Central memory CD8-positive, alpha-beta T cell (primary cell): ENCODE measurements at regions not wholly inside any gene's neighbourhood (a gene's known extent, or its start where the extent isn't known, plus 50 kb on each side); places are given as distances from the start of the nearest gene placed in this dataset.
"Not testable (repeated sequence)": the region's sequence is repeated elsewhere in the genome, so short reads cannot be mapped to it uniquely, and the experiment has no call there.

Experiments
- ATAC-seq: fragments of 150-1000 bp; cut with Tn5 transposase; replicated peaks from 2 replicates; pipeline ENCODE4 v1.10.0; 2022; ENCODE audit warnings: mild to moderate bottlenecking, moderate FRiP score, moderate number of reproducible peaks; ENCODE audit not compliant: poor library complexity, severe bottlenecking; ENCODE audit errors: extremely low read depth
- DNase-seq, 2 donors: peaks; one replicate each; pipeline ENCODE4 v3.0.0; 2021; ENCODE audit warnings: low spot score in 2 of 2
- H3K27ac Mint-ChIP-seq: one replicate; pipeline ENCODE4 v1.8.0; 2022; ENCODE audit warnings: low read depth, mild to moderate bottlenecking, moderate library complexity, mixed read lengths
- H3K27me3 Mint-ChIP-seq: one replicate; pipeline ENCODE4 v1.8.0; 2022; ENCODE audit warnings: mixed read lengths
- H3K36me3 Mint-ChIP-seq: one replicate; pipeline ENCODE4 v1.8.0; 2022; ENCODE audit warnings: mild to moderate bottlenecking, moderate library complexity, mixed read lengths; ENCODE audit not compliant: insufficient read depth
- H3K4me1 Mint-ChIP-seq: one replicate; pipeline ENCODE4 v1.8.0; 2022; ENCODE audit warnings: mixed read lengths
- H3K4me3 Mint-ChIP-seq: one replicate; pipeline ENCODE4 v1.8.0; 2022; ENCODE audit warnings: mild to moderate bottlenecking, moderate library complexity, mixed read lengths
- H3K9me3 Mint-ChIP-seq: one replicate; pipeline ENCODE4 v1.8.0; 2022; ENCODE audit warnings: mixed read lengths

DNA sequence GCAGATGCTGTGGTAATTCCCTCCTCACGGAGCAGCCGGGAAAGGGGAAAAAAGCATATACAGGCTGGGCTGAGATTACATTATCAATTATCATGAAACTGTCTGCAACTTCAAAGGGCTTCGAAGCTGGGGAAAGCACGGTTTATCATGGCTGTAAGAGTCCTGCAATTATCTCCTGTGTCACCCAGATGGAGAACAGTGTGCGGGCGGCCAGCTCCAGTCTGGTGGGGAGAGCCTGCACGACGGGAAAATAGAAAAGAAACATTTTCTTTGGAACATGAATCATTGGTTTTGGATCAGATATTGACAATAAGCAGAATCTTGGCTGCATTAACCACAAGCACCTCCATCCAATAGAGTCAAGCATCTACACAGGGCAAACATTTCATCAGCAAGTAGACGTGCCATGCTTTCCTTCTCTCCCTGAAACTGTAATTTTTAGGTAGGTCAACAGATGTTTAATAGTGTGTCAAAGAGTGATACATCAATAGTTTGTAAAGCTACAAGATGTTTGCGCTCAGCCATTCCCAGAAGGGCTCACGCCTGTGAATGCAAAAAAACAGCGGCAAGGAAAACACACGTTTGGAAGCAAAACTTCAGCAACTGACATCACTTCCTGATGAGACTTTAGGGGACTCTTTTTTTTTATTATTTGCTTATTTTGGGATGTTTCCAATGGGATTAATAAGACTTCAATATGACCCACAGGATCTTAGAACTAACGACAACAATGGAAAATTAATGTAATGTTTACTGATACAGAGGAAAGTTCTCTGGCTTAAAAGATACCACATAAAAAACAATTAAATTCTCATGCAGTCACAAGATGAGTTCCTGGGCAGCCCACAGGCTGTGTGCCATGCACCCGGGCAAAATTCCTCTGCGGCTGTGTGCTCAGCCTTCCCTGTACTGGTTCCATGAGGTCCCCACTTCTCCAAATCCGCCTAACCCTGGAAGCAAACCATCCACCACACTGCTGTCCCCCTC, 111.0 kb upstream of the SALL3 start:
- H3K27me3 Mint-ChIP-seq, result peaks cover 6% of the 10 kb centered on the region
- no peak overlapping the region for H3K4me3 Mint-ChIP-seq
- H3K9me3 Mint-ChIP-seq, result no peaks in the 10 kb centered on the region
- no peaks in the 10 kb centered on the region for H3K4me1 Mint-ChIP-seq
- no peak for DNase-seq
- ATAC-seq, result no peak
- no peak overlapping the region for H3K27ac Mint-ChIP-seq
- H3K36me3 Mint-ChIP-seq, result no peaks in the 10 kb centered on the region

DNA sequence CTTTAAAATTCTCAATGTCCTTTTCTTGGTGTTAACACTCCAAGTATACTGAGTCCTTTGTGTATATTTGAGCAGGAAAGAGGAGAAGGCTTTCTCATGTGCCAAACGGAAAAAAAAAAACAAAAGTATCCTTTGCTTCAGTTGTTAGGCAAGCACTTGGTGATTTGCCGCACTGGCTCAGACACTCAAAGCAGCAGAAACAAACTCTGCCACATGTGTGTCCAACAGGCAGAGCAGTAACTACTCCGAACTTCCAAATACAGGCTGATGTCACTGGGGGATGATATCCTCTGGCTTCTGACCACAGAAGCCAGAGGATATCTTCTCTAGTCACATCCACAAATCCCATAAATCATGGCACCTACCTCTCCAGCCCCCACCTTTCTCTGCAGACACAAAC, 108.0 kb upstream of the SALL3 start:
- H3K27me3 Mint-ChIP-seq, result peaks cover 23% of the 10 kb centered on the region
- H3K4me3 Mint-ChIP-seq, result no peak overlapping the region
- no peaks in the 10 kb centered on the region for H3K9me3 Mint-ChIP-seq
- ATAC-seq (no peak), DNase-seq (no peak)
- H3K4me1 Mint-ChIP-seq, result no peaks in the 10 kb centered on the region
- no peaks in the 10 kb centered on the region for H3K36me3 Mint-ChIP-seq
- H3K27ac Mint-ChIP-seq, result no peak overlapping the region

DNA sequence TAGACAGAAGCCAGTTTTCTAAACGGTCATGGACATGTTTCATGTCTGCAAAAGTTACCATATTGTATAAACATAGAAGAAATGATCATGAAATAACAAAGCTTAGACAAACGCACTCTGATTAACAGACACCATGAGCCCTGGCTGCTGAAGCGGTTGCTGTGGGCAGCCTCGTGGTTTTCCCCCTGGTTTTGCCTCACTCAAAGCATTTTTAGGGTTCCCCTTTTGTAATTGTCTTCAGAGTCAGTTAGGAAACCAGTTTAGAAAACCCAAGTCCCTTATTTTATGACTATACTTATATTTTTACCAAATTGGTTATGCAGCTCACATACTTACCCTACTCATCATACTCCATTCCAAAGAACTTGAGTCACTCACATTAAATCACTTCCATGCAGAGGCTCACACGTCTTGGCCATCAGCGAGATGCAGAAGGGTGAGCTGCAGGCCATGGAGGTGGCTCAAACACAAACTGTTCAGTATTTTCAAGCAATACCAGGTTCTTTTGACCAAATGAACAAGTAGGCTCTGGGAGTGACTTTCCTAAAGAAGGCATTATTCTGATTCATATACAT, 105.6 kb upstream of the SALL3 start:
- Mint-ChIP-seq H3K36me3 (no peaks in the 10 kb centered on the region), H3K4me3 (no peak overlapping the region), H3K27ac (no peak overlapping the region), H3K27me3 (peaks cover 44% of the 10 kb centered on the region), H3K4me1 (no peaks in the 10 kb centered on the region), H3K9me3 (no peaks in the 10 kb centered on the region)
- no peak for ATAC-seq
- DNase-seq, result no peak

DNA sequence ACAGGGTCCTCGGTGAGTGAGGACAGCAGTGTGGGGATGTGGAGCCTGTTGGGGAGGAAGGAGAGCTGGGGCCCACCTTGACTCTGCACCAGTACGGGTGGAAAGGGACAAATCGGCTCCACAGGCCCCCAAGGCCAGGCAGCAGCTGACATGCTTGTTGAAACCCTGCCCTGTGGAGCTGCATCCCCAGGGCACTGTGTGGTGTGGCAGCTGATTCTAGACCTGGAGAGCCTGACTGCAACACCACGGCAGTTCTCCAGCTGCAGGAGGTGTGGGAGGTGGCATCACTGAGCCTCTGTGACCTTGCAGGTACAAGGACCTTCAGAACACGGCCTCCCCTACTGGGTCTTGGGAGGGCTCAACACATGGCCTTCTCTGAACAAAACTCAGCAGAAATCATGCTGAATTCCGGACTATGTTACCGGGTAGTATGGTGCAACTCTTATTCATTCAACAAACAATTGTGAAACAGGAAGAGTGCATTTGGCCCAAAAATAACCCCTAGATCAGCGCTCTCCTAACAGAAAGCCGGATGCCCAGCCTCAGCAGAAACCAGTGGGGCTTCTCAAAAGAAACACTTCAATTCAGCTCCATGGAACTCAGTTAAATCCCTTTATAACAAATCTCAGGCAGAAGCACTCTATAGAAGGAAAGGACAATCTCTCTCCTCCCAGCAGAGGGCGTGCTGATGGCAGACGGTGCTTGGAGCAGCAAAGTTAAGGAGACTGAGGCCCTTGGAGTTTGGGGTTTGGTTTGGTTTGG, 104.4 kb upstream of the SALL3 start:
- no peaks in the 10 kb centered on the region for H3K4me1 Mint-ChIP-seq
- DNase-seq, result no peak
- no peak overlapping the region for H3K4me3 Mint-ChIP-seq
- H3K27me3 Mint-ChIP-seq, result peaks cover 48% of the 10 kb centered on the region
- no peaks in the 10 kb centered on the region for H3K9me3 Mint-ChIP-seq
- no peaks in the 10 kb centered on the region for H3K36me3 Mint-ChIP-seq
- ATAC-seq, result no peak
- H3K27ac Mint-ChIP-seq, result no peak overlapping the region

DNA sequence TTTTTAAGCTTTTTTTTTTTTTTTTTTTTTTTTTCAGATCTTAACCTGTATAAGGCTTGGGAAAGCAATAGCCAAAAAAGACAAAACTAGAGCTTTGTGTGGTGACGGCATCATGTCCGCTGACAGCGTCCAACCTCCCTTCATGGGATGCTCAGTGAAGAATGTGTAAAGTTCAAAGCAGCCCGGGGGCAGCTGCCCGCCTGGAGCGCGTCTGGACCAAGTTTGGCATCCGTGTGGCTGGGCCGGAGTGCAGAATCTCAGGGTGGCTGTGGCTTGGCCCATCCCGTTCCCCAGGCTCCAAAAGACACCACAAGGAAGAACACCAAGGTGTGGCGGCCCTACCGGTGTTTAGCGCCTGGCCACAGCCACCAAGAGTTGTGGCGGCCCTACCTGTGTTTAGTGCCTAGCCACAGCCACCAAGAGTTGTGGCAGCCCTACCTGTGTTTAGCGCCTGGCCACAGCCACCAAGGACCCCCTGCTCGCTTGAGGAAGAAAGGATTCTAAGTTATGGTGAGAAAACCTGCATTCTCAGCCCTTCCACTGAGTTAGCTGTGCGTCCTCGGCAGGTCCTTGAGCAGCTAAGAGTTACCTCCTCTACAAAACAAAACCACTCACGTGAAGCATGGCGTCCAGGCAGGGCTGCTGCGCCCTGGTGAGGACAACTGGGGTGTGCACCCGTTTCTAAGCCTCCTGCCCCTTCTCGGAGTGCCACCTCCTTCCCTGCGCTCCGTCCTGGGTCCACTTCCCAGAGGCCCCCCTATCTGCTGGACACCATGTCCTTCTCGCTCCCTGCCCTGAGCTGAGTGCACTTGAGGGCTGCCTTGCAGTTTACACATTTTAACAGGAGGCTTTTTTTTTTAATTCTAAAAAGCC, 103.6 kb upstream of the SALL3 start:
- H3K4me3 Mint-ChIP-seq, result no peak overlapping the region
- H3K27ac Mint-ChIP-seq, result no peak overlapping the region
- no peaks in the 10 kb centered on the region for H3K4me1 Mint-ChIP-seq
- H3K9me3 Mint-ChIP-seq, result no peaks in the 10 kb centered on the region
- no peaks in the 10 kb centered on the region for H3K36me3 Mint-ChIP-seq
- H3K27me3 Mint-ChIP-seq, result peaks cover 53% of the 10 kb centered on the region
- DNase-seq, result no peak
- ATAC-seq, result no peak

DNA sequence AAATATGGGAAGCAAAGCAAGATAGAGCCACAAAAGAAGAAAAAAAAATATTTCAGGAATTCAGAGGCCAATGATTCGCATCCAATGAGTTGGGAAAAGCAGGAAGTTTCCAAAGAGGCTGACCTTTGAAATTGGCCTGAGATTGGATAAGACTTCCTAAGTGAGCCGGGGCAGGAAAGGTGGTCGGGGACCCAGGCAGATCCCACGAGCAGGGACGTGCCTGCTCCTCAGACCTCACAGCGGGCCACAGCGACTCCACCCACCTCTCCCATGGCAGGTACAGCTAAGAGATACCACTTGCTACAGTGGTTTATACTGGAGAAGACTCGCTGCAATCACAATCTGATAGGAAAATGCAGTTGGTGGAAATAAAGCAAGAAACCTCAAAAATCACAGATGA, 102.8 kb upstream of the SALL3 start:
- Mint-ChIP-seq H3K4me3 (no peak overlapping the region), H3K27me3 (peaks cover 53% of the 10 kb centered on the region), H3K4me1 (no peaks in the 10 kb centered on the region), H3K27ac (no peak overlapping the region), H3K9me3 (no peaks in the 10 kb centered on the region), H3K36me3 (no peaks in the 10 kb centered on the region)
- DNase-seq (no peak), ATAC-seq (no peak)

DNA sequence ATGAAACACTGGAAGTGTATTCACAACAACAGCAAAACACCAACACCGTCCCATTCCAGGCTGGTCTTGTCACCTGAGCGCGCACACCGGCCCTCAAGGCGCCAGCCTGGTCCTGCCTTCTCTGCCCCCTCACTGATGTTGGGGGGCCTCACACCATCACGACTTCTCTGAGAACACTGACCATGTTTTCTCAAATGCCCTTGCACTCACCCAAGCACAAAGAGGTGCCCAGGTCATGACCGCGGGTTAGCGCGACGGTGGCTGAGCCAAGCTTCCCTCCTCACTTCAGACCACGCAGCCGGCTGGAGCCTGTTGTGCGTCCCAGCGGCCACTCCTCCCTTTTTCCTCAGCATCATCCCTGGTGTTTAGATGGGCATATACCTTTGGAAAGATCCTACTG, 101.3 kb upstream of the SALL3 start:
- H3K27ac Mint-ChIP-seq, result no peak overlapping the region
- DNase-seq (no peak), ATAC-seq (no peak)
- no peak overlapping the region for H3K4me3 Mint-ChIP-seq
- no peaks in the 10 kb centered on the region for H3K9me3 Mint-ChIP-seq
- no peaks in the 10 kb centered on the region for H3K36me3 Mint-ChIP-seq
- H3K4me1 Mint-ChIP-seq, result no peaks in the 10 kb centered on the region
- H3K27me3 Mint-ChIP-seq, result peaks cover 53% of the 10 kb centered on the region

DNA sequence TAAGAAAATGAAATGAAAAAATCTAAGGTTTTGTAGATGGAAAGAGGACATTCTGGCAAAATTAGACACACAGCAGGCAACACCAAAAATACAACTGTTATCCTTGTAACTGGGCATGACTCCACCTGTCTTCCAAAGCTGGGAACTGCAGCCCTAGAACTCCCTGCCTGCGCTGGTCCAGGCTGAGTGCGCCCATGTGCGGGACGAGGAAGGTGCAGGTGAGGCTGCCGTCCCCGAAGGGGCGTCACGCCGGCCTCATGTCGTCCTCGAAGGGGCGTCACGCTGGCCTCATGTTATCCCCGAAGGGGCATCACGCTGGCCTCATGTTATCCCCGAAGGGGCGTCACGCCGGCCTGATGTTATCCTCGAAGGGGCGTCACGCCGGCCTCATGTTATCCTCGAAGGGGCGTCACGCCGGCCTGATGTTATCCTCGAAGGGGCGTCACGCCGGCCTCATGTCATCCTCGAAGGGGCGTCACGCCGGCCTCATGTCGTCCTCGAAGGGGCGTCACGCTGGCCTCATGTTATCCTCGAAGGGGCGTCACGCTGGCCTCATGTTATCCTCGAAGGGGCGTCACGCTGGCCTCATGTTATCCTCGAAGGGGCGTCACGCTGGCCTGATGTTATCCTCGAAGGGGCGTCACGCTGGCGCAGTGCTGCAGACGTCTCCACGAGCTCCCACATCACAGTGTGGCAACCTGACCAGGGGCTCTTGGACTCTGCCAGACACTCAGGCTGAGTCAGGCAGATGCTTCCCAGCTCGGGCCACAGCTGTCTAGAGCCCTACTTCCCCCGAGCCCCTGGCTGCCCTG, 100.3 kb upstream of the SALL3 start:
- H3K4me1 Mint-ChIP-seq, H3K27ac Mint-ChIP-seq, H3K36me3 Mint-ChIP-seq, DNase-seq, H3K4me3 Mint-ChIP-seq, H3K9me3 Mint-ChIP-seq, ATAC-seq: not testable (repeated sequence)
- H3K27me3 Mint-ChIP-seq, result peaks cover 53% of the 10 kb centered on the region

DNA sequence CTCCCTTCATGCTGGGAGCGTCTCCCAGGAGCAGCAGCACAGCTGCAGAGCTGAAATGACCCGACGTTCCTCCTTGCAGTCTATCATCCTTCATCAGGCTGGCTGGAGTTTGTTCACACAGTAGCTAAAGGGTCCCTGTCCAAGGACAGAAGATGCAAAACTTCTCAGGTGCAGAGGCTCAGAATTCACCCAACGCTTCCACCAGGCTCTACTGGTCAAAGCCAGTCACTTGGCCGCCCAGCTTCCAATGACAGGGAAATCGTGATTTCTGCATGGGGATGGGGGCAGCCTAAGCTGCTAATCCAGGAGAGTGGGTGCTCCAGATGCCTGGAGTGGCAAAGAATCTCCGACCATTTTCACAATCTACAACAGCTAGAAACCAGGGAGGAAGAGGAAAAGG, 97.0 kb upstream of the SALL3 start:
- H3K4me3 Mint-ChIP-seq, result no peak overlapping the region
- no peak for DNase-seq
- no peak for ATAC-seq
- peaks cover 47% of the 10 kb centered on the region for H3K27me3 Mint-ChIP-seq
- peaks cover 16% of the 10 kb centered on the region for H3K9me3 Mint-ChIP-seq
- no peak overlapping the region for H3K27ac Mint-ChIP-seq
- H3K4me1 Mint-ChIP-seq, result no peaks in the 10 kb centered on the region
- no peaks in the 10 kb centered on the region for H3K36me3 Mint-ChIP-seq

DNA sequence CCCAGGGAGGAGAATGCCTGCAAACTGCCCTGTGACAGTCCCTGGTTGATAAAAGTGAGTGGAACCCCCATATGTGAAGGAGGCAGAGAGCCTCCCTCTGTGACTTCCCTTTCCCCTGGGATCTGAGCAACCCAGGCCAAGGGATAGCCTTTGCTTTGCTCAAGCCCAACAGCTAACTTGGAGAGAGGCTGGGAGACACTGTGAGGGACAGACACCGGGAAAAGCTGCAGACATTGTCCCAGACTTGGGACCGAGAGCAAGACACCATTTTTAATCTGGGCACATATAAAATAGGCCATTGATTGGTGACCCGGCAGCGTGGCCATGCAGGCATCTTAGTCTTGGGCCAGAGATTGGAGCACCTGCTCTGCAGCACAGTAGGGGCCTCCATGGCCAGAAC, 96.1 kb upstream of the SALL3 start:
- DNase-seq (no peak), ATAC-seq (no peak)
- no peak overlapping the region for H3K4me3 Mint-ChIP-seq
- H3K36me3 Mint-ChIP-seq, result no peaks in the 10 kb centered on the region
- H3K27ac Mint-ChIP-seq, result no peak overlapping the region
- peaks cover 43% of the 10 kb centered on the region for H3K27me3 Mint-ChIP-seq
- H3K9me3 Mint-ChIP-seq, result peaks cover 17% of the 10 kb centered on the region
- H3K4me1 Mint-ChIP-seq, result no peaks in the 10 kb centered on the region

DNA sequence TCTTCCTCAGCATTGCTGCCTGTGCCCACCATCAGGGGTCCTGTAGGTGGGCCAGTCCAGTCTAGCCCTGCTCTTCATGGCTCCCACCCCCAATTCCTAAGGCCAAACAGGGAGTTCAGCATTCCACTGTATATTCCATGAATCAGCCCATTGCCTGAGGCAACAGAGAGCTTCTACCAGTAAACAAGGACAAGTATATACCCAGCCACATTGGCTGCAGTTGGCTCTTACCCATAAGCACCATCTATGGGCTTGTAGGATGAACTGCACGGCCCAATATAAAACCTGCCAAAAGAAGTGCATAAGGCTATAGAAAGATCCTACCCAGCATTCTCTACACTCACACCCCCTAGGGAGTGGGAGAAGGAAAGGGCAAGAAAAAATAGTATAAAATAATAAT, 95.1 kb upstream of the SALL3 start:
- H3K27ac Mint-ChIP-seq, result no peak overlapping the region
- H3K27me3 Mint-ChIP-seq, result peaks cover 38% of the 10 kb centered on the region
- no peak overlapping the region for H3K4me3 Mint-ChIP-seq
- H3K4me1 Mint-ChIP-seq, result no peaks in the 10 kb centered on the region
- H3K9me3 Mint-ChIP-seq, result peaks cover 27% of the 10 kb centered on the region
- no peak for ATAC-seq
- no peak for DNase-seq
- H3K36me3 Mint-ChIP-seq, result no peaks in the 10 kb centered on the region
